HepG2 (cell line): ENCODE measurements at regions not wholly inside any gene's neighbourhood (a gene's known extent, or its start where the extent isn't known, plus 50 kb on each side); places are given as distances from the start of the nearest gene placed in this dataset.

Source experiments
- ERF ChIP-seq: IDR thresholded peaks from 2 replicates; pipeline ENCODE4 v1.6.1; 2018; ENCODE audit warnings: missing biosample characterization, missing genetic modification reagents
- EZH2 ChIP-seq: conservative IDR thresholded peaks from 2 replicates; pipeline ENCODE4 v1.6.1; 2012; ENCODE audit warnings: mild to moderate bottlenecking, low read depth, low read length, moderate library complexity
- PHF8 ChIP-seq: sonication (generic); formaldehyde crosslinking; IDR thresholded peaks from 2 replicates; pipeline ENCODE4 v1.5.0; 2020; ENCODE audit warnings: missing genetic modification reagents
- POLR2AphosphoS5 ChIP-seq: IDR thresholded peaks from 2 replicates; pipeline ENCODE4 v1.6.1; 2012; ENCODE audit warnings: low read depth, low read length
- SMC3 ChIP-seq: IDR thresholded peaks from 2 replicates; pipeline ENCODE4 v1.6.1; 2011; ENCODE audit warnings: low read length, improper control_type of control experiment
- SRSF1 ChIP-seq: fragments of 200-400 bp; formaldehyde crosslinking; optimal IDR thresholded peaks from 2 replicates; pipeline ENCODE3; 2017; ENCODE audit warnings: mild to moderate bottlenecking, low read depth, low read length, moderate library complexity
- SUZ12 ChIP-seq: fragments of 150-350 bp; IDR thresholded peaks from 2 replicates; pipeline ENCODE4 v1.6.1; 2014; ENCODE audit warnings: low read depth, low read length
- ZBTB42 ChIP-seq: sonication (generic); formaldehyde crosslinking; IDR thresholded peaks from 2 replicates; pipeline ENCODE4 v1.5.0; 2020; ENCODE audit warnings: mild to moderate bottlenecking, missing genetic modification reagents
- ZNF3 ChIP-seq: IDR thresholded peaks from 2 replicates; pipeline ENCODE4 v1.7.0; 2017; ENCODE audit warnings: inconsistent platforms
- ZNF335 ChIP-seq: sonication (generic); formaldehyde crosslinking; IDR thresholded peaks from 2 replicates; pipeline ENCODE4 v1.4.0; 2020; ENCODE audit warnings: missing genetic modification reagents
- ZNF737 ChIP-seq: sonication (generic); formaldehyde crosslinking; IDR thresholded peaks from 2 replicates; pipeline ENCODE4 v1.5.0; 2020; ENCODE audit warnings: missing genetic modification reagents, mild to moderate bottlenecking, borderline replicate concordance

DNA sequence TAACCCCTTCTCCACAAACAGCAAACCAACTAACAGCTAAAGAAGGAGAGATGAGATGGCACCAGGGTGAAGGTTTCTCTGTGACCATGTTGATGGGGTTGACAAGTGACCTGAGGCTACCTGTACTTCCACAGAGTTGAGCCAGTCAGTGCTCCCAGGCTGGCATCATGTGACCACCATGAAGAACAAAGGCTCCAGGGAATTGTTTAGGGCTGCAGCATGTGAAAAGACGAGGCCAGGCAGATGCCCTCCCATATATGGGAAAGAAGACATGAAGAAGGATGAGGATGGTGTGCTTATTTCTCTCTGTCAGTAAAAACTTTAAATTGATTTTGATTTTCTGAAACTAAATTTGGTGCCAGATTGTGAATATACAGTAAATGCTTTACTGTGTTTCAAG, 220.6 kb downstream of the OLFM4 start:
- TF ChIP-seq SRSF1 = no peak
- no peak for TF ChIP-seq ERF
- no peak for TF ChIP-seq SMC3
- no peak for TF ChIP-seq ZNF335 (CRISPR knock-in tag)
- no peak for TF ChIP-seq POLR2AphosphoS5
- no peak for TF ChIP-seq SUZ12
- no peak for TF ChIP-seq EZH2
- no peak for TF ChIP-seq ZNF737 (CRISPR knock-in tag)
- TF ChIP-seq ZNF3 (CRISPR knock-in tag) = no peak
- no peak for TF ChIP-seq ZBTB42 (CRISPR knock-in tag)
- TF ChIP-seq PHF8 (CRISPR knock-in tag) = no peak
